Heart left ventricle (tissue), 16 donors: ENCODE measurements at regions not wholly inside any gene's neighbourhood (a gene's known extent, or its start where the extent isn't known, plus 50 kb on each side); places are given as distances from the start of the nearest gene placed in this dataset.

Experiments used
- ATAC-seq, 4 donors: fragments of 200-7000 bp; cut with Tn5 transposase; one replicate each; pipeline ENCODE4 v1.9.1; 2020 to 2022; ENCODE audit warnings: moderate library complexity in 4 of 4, mild to moderate bottlenecking in 3 of 4, moderate number of reproducible peaks in 1 of 4
- DNase-seq, 5 donors: peaks; one replicate each; pipeline ENCODE4 v3.0.0-alpha.2; 2020
- H3K27ac ChIP-seq, 12 donors: fragments of 200-600 bp; sonication (generic) in 4 of 12; one replicate each; pipeline versions ENCODE4 v1.5.0 to v1.8.0; 2016 to 2022; ENCODE audit warnings: mild to moderate bottlenecking in 2 of 12
- H3K27me3 ChIP-seq, 9 donors: fragments of 200-600 bp; sonication (generic) in 2 of 9; one replicate each; pipeline versions ENCODE4 v1.5.1 to v1.8.0; 2016 to 2022; ENCODE audit warnings: mild to moderate bottlenecking in 3 of 9
- H3K36me3 ChIP-seq, 9 donors: fragments of 200-600 bp; sonication (generic) in 2 of 9; one replicate each; pipeline versions ENCODE4 v1.5.0 to v1.8.0; 2018 to 2022; ENCODE audit warnings: mild to moderate bottlenecking in 2 of 9
- H3K4me1 ChIP-seq, 12 donors: fragments of 200-600 bp; sonication (generic) in 4 of 12; one replicate each; pipeline versions ENCODE4 v1.5.0 to v1.8.0; 2016 to 2022; ENCODE audit warnings: mild to moderate bottlenecking in 3 of 12
- H3K4me3 ChIP-seq, 12 donors: fragments of 200-600 bp; sonication (generic) in 4 of 12; one replicate each; pipeline versions ENCODE4 v1.5.0 to v1.8.0; 2017 to 2022; ENCODE audit warnings: mild to moderate bottlenecking in 9 of 12, moderate library complexity in 4 of 12
- H3K9me3 ChIP-seq, 12 donors: fragments of 200-600 bp; sonication (generic) in 4 of 12; one replicate each; pipeline versions ENCODE4 v1.5.0 to v1.8.0; 2016 to 2022; ENCODE audit warnings: mild to moderate bottlenecking in 1 of 12
- CTCF ChIP-seq, 12 donors: fragments of 200-600 bp; sonication (generic) in 4 of 12; IDR thresholded peaks; one replicate each; pipeline versions ENCODE4 v1.5.0 to v1.8.0; 2018 to 2022; ENCODE audit warnings: antibody characterized with exemption in 12 of 12, mild to moderate bottlenecking in 5 of 12
- POLR2A ChIP-seq, 2 donors: fragments of 450-650 bp; IDR thresholded peaks; one replicate each; pipeline ENCODE4 v1.6.1; 2017; ENCODE audit warnings: antibody characterized with exemption in 2 of 2, mild to moderate bottlenecking in 2 of 2, moderate library complexity in 2 of 2
- WGBS, 4 donors: extraction: QIAGEN DNeasy Blood & Tissue Kit in 2 of 4; methylation state at CpG; one replicate each; pipeline versions ENCODE4 v1.1.5 to v1.1.7; 2013 to 2018; 5-methylcytosine and 5-hydroxymethylcytosine counted together
- intact Hi-C, 10 donors: fragments of 100-400 bp; cut with DNase I; formaldehyde crosslinking; loops; one replicate each; pipeline versions ENCODE4 v1.11.1 to v1.14.2; 2022
- donor health status: ischemic (EF 13 %, LVEDD 7.1; RV severe dilation, severe dysfunction).
- donor health status: healthy with polysubstance abuse.
- donor health status: DM: no; HTN: yes; CAD: no.
- donor health status: DM: no; HTN: no; CAD: no.
- donor health status: ischemic (EF 25% LVEDD 6.9; RV normal size, moderate dysfunction).
- donor health status: ischemic (EF 25% LVEDD 5.7; RV mildly dilated, moderate dysfunction).
- donor health status: healthy.
- donor health status: DM: yes; HTN: yes; CAD: no.
- donor health status: ischemic (EF 35%, LVEDD 5.7; RV mildly dilated, moderate dysfunction).
- donor health status: nonischemic (EF 11% LVEDD 7.7; RV severe dilation, severe dysfunction).
- donor health status: DM: yes; HTN: yes; CAD: no.
- donor health status: PGD.
- donor health status: ischemic (EF 29% LVEDD 5.4; RV normal size, mild dysfunction).
- donor health status: nonischemic (EF 23%, LVEDD 6.1; RV moderate dilation, normal function).

GRCh38 chr12:5348057-5348456 is 83.9 kb upstream of the NTF3 start:
- Histone ChIP-seq H3K36me3 (no peaks in the 10 kb centered on the region), H3K4me1 (no peaks in the 10 kb centered on the region), H3K4me3 (no peak overlapping the region), H3K9me3 (peaks cover 0 to 12% (median 0%) of the 10 kb centered on the region in 12 donors), H3K27ac (no peak overlapping the region), H3K27me3 (peaks cover 0 to 16% (median 0%) of the 10 kb centered on the region in 9 donors)
- 37 to 58% (median 50%) methylated on average over 3 of the region's 3 CpGs for WGBS, 4 donors
- TF ChIP-seq CTCF (IDR thresholded peaks at IDR 0.05) (no peak), POLR2A (IDR thresholded peaks at IDR 0.05) (no peak)
- no peak for DNase-seq
- ATAC-seq: no peak
- intact Hi-C loops: no loop called here

DNA sequence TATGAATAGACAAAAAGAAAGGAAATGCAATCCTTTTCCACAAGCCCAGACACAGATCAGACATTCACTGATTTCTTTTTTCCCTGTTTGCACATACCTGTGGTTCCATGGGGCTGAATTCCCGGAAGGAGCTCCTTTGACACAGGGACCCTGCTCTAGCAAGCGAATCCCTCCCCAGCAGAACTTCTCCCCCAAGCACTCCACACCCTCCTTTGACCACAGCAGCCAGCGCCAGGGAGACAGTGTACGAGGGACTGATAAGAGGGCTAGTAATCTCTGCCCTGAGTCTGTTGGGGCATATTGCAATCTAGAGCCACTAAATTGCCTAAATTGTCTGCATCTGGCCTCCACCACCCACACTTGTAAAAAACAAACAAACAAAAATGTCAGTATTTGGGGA is 83.4 kb upstream of the NTF3 start:
- intact Hi-C loops: no loop called here
- Histone ChIP-seq H3K27ac (no peak overlapping the region), H3K9me3 (peaks cover 0 to 16% (median under 1%) of the 10 kb centered on the region in 12 donors), H3K4me3 (no peak overlapping the region), H3K4me1 (no peaks in the 10 kb centered on the region), H3K36me3 (no peaks in the 10 kb centered on the region), H3K27me3 (peaks cover 0 to 16% (median 0%) of the 10 kb centered on the region in 9 donors)
- no peak for TF ChIP-seq CTCF (IDR thresholded peaks at IDR 0.05)
- TF ChIP-seq POLR2A (IDR thresholded peaks at IDR 0.05): no peak
- DNase-seq (no peak), ATAC-seq (no peak)
- WGBS, 4 donors: 31 to 42% (median 38%) methylated on average over 4 of the region's 4 CpGs

DNA sequence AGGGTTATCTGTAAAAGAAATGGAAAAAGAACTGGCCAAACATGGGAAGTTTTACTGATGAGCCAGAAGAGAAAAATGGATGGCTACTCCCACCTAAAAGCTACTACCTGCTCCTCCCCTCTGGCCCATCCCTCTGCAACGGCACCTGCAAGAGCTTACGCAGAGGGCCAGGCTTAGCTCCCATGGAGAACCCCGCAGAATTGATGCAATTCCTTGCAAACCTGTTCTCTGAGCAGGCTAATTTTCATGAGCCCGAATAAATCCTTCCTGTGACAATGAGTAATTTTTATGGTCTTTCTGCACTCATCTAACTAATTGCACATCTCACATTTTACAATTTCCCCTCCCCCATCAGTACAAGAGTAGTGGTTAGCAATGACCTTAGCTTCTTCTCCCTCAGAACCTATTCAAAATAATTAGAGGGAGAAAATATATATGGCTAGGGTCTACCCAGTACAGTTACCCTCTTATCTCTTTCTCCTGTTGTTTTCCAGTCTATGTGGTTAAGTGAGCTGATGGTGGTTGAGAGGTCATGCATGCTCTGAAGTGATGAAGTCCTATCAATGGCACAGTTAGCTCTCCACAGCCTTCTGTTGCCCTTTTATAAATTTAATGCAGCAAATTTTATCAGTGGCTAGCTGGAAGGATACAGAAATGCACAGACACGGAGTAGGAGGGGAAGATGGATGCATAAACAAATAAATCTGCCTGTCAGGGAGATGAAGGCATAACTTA is 67.7 kb upstream of the NTF3 start:
- Histone ChIP-seq H3K27me3 (peaks cover 0 to 3% (median 0%) of the 10 kb centered on the region in 9 donors), H3K4me3 (no peak overlapping the region), H3K4me1 (no peaks in the 10 kb centered on the region), H3K27ac (no peak overlapping the region), H3K36me3 (no peaks in the 10 kb centered on the region), H3K9me3 (peaks cover 0 to under 1% (median 0%) of the 10 kb centered on the region in 12 donors)
- ATAC-seq: no peak
- 86 to 92% (median 88%) methylated on average over 5 of the region's 5 CpGs for WGBS, 4 donors
- no peak for TF ChIP-seq POLR2A (IDR thresholded peaks at IDR 0.05)
- TF ChIP-seq CTCF (IDR thresholded peaks at IDR 0.05): no peak
- DNase-seq: no peak
- intact Hi-C loops: no loop called here

- Histone ChIP-seq H3K4me1 (no peaks in the 10 kb centered on the region), H3K9me3 (no peaks in the 10 kb centered on the region), H3K36me3 (no peaks in the 10 kb centered on the region), H3K4me3 (no peak overlapping the region), H3K27me3 (peaks cover 0 to 6% (median 0%) of the 10 kb centered on the region in 9 donors), H3K27ac (no peak overlapping the region)
- ATAC-seq (no peak), DNase-seq (no peak)
- WGBS, 4 donors: 78 to 86% (median 80%) methylated on average over 6 of the region's 6 CpGs
- no peak for TF ChIP-seq CTCF (IDR thresholded peaks at IDR 0.05)
- TF ChIP-seq POLR2A (IDR thresholded peaks at IDR 0.05): no peak
- intact Hi-C loops: no loop called here
These were observed 62.6 kb upstream of the NTF3 start for GRCh38 chr12:5369298-5369697.
